H1 (cell line): ENCODE measurements at regions not wholly inside any gene's neighbourhood (a gene's known extent, or its start where the extent isn't known, plus 50 kb on each side); places are given as distances from the start of the nearest gene placed in this dataset.

Experiments used
- CTCF ChIP-seq, 3 experiments: IDR thresholded peaks; 1 replicate in 2 of 3; 2 replicates in 1 of 3; pipeline versions ENCODE4 v1.5.1 to v1.6.1; 2011; ENCODE audit warnings: low read length in 3 of 3, mild to moderate bottlenecking in 3 of 3, inconsistent platforms in 2 of 3, low read depth in 1 of 3, moderate library complexity in 1 of 3; ENCODE audit not compliant: insufficient read depth in 1 of 3; ENCODE audit errors: control extremely low read depth in 1 of 3
- FOSL1 ChIP-seq: IDR thresholded peaks from 2 replicates; pipeline ENCODE4 v1.6.1; 2011; ENCODE audit warnings: mild to moderate bottlenecking, low read depth, low read length, moderate library complexity; ENCODE audit not compliant: insufficient read depth
- POLR2A ChIP-seq, 2 experiments: IDR thresholded peaks; 1 replicate in 1 of 2; 2 replicates in 1 of 2; pipeline ENCODE4 v1.6.1; 2011; ENCODE audit warnings: low read depth in 2 of 2, low read length in 2 of 2, mild to moderate bottlenecking in 2 of 2; ENCODE audit errors: control extremely low read depth in 1 of 2
- SIN3A ChIP-seq, 2 experiments: IDR thresholded peaks in 1 of 2; conservative IDR thresholded peaks in 1 of 2; 2 replicates each; pipeline ENCODE4 v1.6.1; 2011 to 2012; ENCODE audit warnings: low read length in 2 of 2, improper control_type of control experiment in 1 of 2, low read depth in 1 of 2, mild to moderate bottlenecking in 1 of 2
- SIX5 ChIP-seq: IDR thresholded peaks from 2 replicates; pipeline ENCODE4 v1.6.1; 2011; ENCODE audit warnings: mild to moderate bottlenecking, low read depth, low read length
- TCF12 ChIP-seq: IDR thresholded peaks from 2 replicates; pipeline ENCODE4 v1.6.1; 2011; ENCODE audit warnings: low read depth, mild to moderate bottlenecking, low read length
- ZNF274 ChIP-seq: IDR thresholded peaks from 2 replicates; pipeline ENCODE4 v1.7.0; 2012; ENCODE audit warnings: low read length, borderline replicate concordance; ENCODE audit errors: extremely low read depth
- TF ChIP-seq, protein P1 (sequence below): IDR thresholded peaks from 2 replicates; pipeline ENCODE4 v1.6.1; 2012; ENCODE audit warnings: low read length, inconsistent platforms

DNA sequence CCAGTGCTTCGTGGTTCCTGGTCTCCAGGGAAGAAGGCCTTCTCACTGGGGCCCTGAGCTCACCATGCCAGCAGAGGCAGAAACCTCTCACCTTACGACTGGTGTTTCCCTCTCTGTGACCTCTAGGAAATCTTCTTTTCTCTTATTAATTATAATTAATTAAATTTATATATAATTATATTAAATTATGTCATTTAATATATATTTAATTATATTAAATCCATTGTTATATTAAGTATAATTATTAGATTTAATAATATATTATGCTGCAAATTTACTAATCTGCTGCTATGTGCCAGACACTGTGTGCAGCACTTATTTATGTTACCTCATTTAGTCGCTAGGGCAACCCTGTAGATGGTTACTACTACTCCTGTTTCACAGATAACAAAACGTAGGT lies 70.3 kb upstream of the MBIP start:
- TF ChIP-seq SIN3A (conservative IDR thresholded peaks at IDR 0.05 in 1 of 2, IDR thresholded peaks at IDR 0.05 in 1 of 2; ENCODE audit: low read depth in 1 of 2, low read length in 2 of 2): no peak
- no peak for TF ChIP-seq CTCF (IDR thresholded peaks at IDR 0.05; ENCODE audit: control extremely low read depth in 1 of 3, insufficient read depth in 1 of 3, low read depth in 1 of 3, low read length in 3 of 3)
- no peak for TF ChIP-seq TCF12
- TF ChIP-seq SIX5: no peak
- TF ChIP-seq ZNF274: no peak
- no peak for TF ChIP-seq FOSL1
- TF ChIP-seq, protein P1, sequence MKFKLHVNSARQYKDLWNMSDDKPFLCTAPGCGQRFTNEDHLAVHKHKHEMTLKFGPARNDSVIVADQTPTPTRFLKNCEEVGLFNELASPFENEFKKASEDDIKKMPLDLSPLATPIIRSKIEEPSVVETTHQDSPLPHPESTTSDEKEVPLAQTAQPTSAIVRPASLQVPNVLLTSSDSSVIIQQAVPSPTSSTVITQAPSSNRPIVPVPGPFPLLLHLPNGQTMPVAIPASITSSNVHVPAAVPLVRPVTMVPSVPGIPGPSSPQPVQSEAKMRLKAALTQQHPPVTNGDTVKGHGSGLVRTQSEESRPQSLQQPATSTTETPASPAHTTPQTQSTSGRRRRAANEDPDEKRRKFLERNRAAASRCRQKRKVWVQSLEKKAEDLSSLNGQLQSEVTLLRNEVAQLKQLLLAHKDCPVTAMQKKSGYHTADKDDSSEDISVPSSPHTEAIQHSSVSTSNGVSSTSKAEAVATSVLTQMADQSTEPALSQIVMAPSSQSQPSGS: no peak
- TF ChIP-seq POLR2A (IDR thresholded peaks at IDR 0.05; ENCODE audit: control extremely low read depth in 1 of 2, low read depth in 2 of 2, low read length in 2 of 2): no peak
